T-helper 2 cell treated with Interferon-gamma antibody and Interleukin-4, amounts not matched to agents 5 μg/mL and 100 μg/mL, for 36 hours (primary cell): ENCODE measurements at regions not wholly inside any gene's neighbourhood (a gene's known extent, or its start where the extent isn't known, plus 50 kb on each side); places are given as distances from the start of the nearest gene placed in this dataset.

Experiments
- DNase-seq: peaks from one replicate; pipeline ENCODE4 v3.0.0; 2021; ENCODE audit warnings: low spot score
- H3K27ac Mint-ChIP-seq: one replicate; pipeline ENCODE4 v1.8.0; 2021; ENCODE audit warnings: mild to moderate bottlenecking, mixed read lengths
- H3K27me3 Mint-ChIP-seq: one replicate; pipeline ENCODE4 v1.8.0; 2021; ENCODE audit warnings: low read depth, mixed read lengths
- H3K36me3 Mint-ChIP-seq: one replicate; pipeline ENCODE4 v1.8.0; 2021; ENCODE audit warnings: low read depth, mixed read lengths
- H3K4me1 Mint-ChIP-seq: one replicate; pipeline ENCODE4 v1.8.0; 2021; ENCODE audit warnings: low read depth, mixed read lengths
- H3K4me3 Mint-ChIP-seq: one replicate; pipeline ENCODE4 v1.8.0; 2022; ENCODE audit warnings: mild to moderate bottlenecking, moderate library complexity, mixed read lengths
- H3K9me3 Mint-ChIP-seq: one replicate; pipeline ENCODE4 v1.8.0; 2021; ENCODE audit warnings: mixed read lengths

DNA sequence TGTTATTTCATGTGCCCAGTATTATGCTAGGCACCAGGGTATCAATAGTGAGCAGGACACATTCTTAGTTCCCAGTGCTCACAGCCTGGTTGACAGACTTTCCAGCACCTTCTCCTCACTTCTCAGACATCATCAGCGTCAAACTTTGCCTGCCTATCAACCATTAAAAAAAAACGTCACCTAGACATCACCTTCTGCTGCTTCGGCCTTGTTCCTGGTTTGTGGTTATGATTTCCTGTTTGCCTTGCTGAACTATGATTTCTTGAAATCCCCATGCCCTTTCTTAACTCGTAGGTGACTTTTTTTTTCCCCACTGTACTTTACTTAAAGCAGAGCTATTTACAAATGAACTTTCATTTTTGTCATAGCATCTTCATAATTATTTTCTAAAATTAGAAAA is 60.4 kb upstream of the NABP1 start:
- peak overlapping the region; percentile 22 for H3K4me3 Mint-ChIP-seq
- peak overlapping the region; percentile 77 for H3K27ac Mint-ChIP-seq
- H3K27me3 Mint-ChIP-seq, result no peaks in the 10 kb centered on the region
- H3K9me3 Mint-ChIP-seq, result no peaks in the 10 kb centered on the region
- peak; percentile 59 for DNase-seq
- no peaks in the 10 kb centered on the region for H3K36me3 Mint-ChIP-seq
- peaks cover 30% of the 10 kb centered on the region for H3K4me1 Mint-ChIP-seq

DNA sequence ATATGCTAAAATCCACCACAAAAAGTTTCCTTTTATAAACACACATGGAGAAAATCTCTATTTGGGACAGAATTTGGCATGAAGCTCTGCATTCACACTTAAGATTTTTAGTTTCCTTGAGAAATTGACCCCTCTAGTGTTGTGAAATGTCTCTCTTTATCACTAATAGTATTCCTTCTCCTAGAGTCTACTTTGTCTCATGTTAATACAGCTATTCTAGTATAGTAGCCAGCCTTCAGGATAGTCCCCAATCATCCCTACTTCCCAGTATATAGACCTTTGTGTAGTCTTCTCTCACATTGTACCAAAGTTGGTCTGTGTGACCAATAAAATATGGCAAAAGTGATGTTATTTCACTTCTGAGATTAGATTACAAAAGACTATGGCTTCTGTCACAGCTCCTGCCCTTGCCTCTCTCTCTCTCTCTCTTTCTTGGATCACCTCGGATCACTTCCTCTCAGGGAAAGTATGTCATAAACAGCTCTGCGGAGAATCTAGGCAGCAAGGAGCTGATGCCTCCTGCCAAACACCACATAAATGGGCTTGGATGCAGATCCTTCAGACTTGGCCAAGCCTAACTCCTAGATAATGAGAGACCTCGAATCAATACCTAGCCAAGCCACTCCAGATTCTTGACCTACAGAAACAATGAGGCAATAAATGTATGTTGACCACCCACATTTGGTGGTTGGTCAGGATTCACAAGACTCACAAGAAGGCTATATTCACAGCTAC is 59.7 kb upstream of the NABP1 start:
- peak overlapping the region; percentile 22 for H3K4me3 Mint-ChIP-seq
- no peaks in the 10 kb centered on the region for H3K9me3 Mint-ChIP-seq
- H3K27me3 Mint-ChIP-seq, result no peaks in the 10 kb centered on the region
- no peaks in the 10 kb centered on the region for H3K36me3 Mint-ChIP-seq
- no peak for DNase-seq
- H3K4me1 Mint-ChIP-seq, result peaks cover 32% of the 10 kb centered on the region
- H3K27ac Mint-ChIP-seq, result peak overlapping the region; percentile 56

GRCh38 chr2:191618786-191619185 is 59.1 kb upstream of the NABP1 start:
- H3K36me3 Mint-ChIP-seq, result no peaks in the 10 kb centered on the region
- no peak for DNase-seq
- no peaks in the 10 kb centered on the region for H3K9me3 Mint-ChIP-seq
- peaks cover 35% of the 10 kb centered on the region for H3K4me1 Mint-ChIP-seq
- H3K4me3 Mint-ChIP-seq, result no peak overlapping the region
- H3K27me3 Mint-ChIP-seq, result no peaks in the 10 kb centered on the region
- H3K27ac Mint-ChIP-seq, result no peak overlapping the region

GRCh38 chr2:191620144-191620543 is 57.8 kb upstream of the NABP1 start:
- H3K27ac Mint-ChIP-seq, result no peak overlapping the region
- no peaks in the 10 kb centered on the region for H3K27me3 Mint-ChIP-seq
- peaks cover 5% of the 10 kb centered on the region for H3K9me3 Mint-ChIP-seq
- DNase-seq, result no peak
- H3K4me3 Mint-ChIP-seq, result no peak overlapping the region
- H3K4me1 Mint-ChIP-seq, result peaks cover 48% of the 10 kb centered on the region
- H3K36me3 Mint-ChIP-seq, result peaks cover 5% of the 10 kb centered on the region

DNA sequence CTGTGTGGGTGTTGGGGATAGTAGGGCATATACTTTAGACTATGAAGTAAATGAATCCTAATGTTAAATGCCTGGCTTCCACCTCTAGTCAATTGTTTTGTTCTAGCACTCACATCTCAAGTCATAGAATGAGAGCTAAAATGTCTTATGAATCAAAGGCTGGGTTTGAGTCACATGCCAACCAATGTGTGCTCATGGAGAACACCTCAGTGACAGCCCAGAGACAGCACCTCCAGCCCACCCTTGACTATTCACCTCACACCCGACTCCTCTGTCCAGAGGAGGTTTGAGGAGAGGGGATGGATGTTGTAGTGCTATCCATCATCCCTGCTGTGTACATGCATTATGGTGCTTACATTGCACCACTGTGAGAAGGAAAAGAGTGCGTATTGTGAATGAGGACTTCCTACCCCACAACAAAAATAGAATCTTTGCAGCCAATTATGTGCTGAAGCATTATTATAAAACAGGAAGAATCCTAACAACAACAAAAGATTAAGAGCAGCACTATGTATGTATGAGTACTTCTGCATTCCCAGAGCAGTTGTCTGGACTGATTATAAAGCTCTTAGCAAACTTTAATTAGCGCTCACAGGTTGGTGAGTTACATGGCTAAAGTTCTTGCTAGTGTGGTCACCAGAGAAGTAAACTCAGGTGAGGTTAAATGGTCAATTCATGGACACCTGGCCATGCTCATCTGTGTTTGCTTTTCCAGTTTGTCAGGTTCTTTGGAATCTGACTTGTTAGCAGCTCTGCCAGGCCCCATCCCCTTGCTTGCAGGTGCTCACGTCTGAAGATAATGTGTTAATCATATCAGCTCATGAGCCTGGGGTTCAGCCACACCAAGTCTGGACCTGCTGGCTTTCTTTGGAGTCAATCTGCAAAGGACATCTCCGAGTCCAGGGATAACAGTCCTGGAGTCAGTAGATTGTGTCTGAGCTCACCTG is 55.3 kb upstream of the NABP1 start:
- Mint-ChIP-seq H3K27ac (no peak overlapping the region), H3K27me3 (no peaks in the 10 kb centered on the region), H3K4me1 (peaks cover 45% of the 10 kb centered on the region), H3K36me3 (peaks cover 5% of the 10 kb centered on the region), H3K4me3 (no peak overlapping the region), H3K9me3 (peaks cover 6% of the 10 kb centered on the region)
- no peak for DNase-seq

GRCh38 chr2:191625016-191625415 is 52.9 kb upstream of the NABP1 start:
- Mint-ChIP-seq H3K27me3 (peaks cover 2% of the 10 kb centered on the region), H3K4me3 (peak overlapping the region; percentile 25), H3K4me1 (peaks cover 40% of the 10 kb centered on the region), H3K27ac (peak overlapping the region; percentile 62), H3K9me3 (peaks cover 6% of the 10 kb centered on the region), H3K36me3 (peaks cover 5% of the 10 kb centered on the region)
- DNase-seq, result no peak

DNA sequence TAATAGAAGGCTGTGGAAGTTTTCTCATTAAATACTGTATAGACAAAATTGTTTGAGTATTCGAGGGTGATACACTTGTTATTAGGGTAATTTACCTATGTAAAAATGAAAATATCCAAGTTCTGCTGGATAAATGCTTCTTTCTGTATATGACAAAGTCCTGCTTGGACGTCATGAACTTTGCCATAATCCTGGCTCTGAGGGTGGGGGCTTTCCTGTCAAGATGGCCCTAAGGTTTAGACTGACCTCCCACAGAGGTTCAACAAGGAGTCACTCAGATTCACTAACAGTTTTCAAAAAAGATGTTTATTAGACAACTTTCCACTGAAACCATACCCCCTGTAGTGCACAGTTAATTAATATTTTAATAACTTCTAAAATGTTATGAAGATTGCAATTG is 52.5 kb upstream of the NABP1 start:
- peaks cover 40% of the 10 kb centered on the region for H3K4me1 Mint-ChIP-seq
- no peak overlapping the region for H3K4me3 Mint-ChIP-seq
- H3K9me3 Mint-ChIP-seq, result peaks cover 6% of the 10 kb centered on the region
- H3K27me3 Mint-ChIP-seq, result peaks cover 2% of the 10 kb centered on the region
- DNase-seq, result no peak
- peaks cover 5% of the 10 kb centered on the region for H3K36me3 Mint-ChIP-seq
- H3K27ac Mint-ChIP-seq, result peak overlapping the region; percentile 62

DNA sequence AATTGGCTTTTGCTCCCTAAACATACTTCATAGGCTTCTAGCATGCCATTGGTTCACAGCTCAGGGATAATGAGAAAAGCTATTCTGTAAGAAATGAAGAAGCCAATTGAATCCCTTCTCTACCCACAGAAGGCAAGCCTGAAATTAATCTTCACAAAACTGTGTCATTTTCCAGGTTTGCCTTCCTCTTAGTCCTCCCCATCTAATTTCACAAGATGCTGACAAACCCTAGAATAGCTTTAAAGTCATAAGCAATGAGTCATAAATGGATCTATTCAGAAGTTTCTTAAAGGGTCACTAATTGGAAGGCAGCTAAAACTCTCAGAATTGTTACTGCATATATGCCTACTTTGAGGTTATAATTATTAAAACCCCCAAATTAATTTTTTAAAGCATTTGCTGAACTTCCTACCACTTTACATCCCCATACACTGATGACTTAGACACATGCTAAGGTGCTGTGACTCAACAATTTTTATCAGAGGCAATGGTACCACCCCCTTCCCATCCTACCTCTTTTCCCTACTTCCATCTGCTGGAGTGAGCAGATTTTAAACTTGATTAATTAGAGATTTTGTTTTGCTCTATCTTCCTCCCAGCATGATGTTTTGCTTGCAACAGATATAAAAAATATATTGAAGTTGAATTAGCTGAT is 51.3 kb upstream of the NABP1 start:
- peaks cover 42% of the 10 kb centered on the region for H3K4me1 Mint-ChIP-seq
- H3K9me3 Mint-ChIP-seq, result peaks cover 6% of the 10 kb centered on the region
- H3K27me3 Mint-ChIP-seq, result peaks cover 2% of the 10 kb centered on the region
- peaks cover 5% of the 10 kb centered on the region for H3K36me3 Mint-ChIP-seq
- no peak for DNase-seq
- no peak overlapping the region for H3K4me3 Mint-ChIP-seq
- H3K27ac Mint-ChIP-seq, result no peak overlapping the region

DNA sequence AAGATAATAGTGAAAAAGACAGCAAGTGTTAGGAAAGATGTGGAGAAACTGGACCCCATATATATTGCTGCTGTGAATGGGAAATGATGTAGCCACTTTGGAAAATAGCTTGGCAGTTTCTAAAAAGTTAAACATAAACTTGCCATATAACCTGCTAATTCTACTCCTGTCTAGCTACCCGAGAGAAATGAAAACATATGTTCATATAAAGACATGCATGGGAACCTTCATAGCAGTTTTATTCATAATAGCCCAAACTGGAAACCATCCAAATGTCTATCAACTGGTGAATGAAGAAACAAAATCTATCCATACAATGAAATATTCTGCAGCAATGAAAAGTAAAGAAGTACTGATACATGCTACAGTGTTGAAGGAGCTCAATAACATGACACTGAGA is 50.4 kb upstream of the NABP1 start:
- no peak overlapping the region for H3K27ac Mint-ChIP-seq
- peaks cover 6% of the 10 kb centered on the region for H3K9me3 Mint-ChIP-seq
- peaks cover 5% of the 10 kb centered on the region for H3K36me3 Mint-ChIP-seq

More for the DNA sequence above, 50.4 kb upstream of the NABP1 start:
- no peak overlapping the region for H3K4me3 Mint-ChIP-seq
- H3K4me1 Mint-ChIP-seq, result peaks cover 39% of the 10 kb centered on the region
- no peak for DNase-seq
- peaks cover 2% of the 10 kb centered on the region for H3K27me3 Mint-ChIP-seq
